Ectodermal cell (in vitro differentiated cells): ENCODE measurements at regions not wholly inside any gene's neighbourhood (a gene's known extent, or its start where the extent isn't known, plus 50 kb on each side); places are given as distances from the start of the nearest gene placed in this dataset.
"Not testable (repeated sequence)": the region's sequence is repeated elsewhere in the genome, so short reads cannot be mapped to it uniquely, and the experiment has no call there.

Experiments
- H3K27ac ChIP-seq: 2 replicates; pipeline ENCODE4 v1.7.0; 2013; ENCODE audit warnings: mild to moderate bottlenecking, low read depth, low read length; ENCODE audit not compliant: insufficient read depth, poor library complexity, severe bottlenecking
- H3K27me3 ChIP-seq: 2 replicates; pipeline ENCODE4 v1.7.0; 2013; ENCODE audit warnings: mild to moderate bottlenecking, low read length; ENCODE audit not compliant: insufficient read depth, control insufficient read depth, poor library complexity, severe bottlenecking
- H3K36me3 ChIP-seq: one replicate; pipeline ENCODE4 v1.7.0; 2013; ENCODE audit warnings: low read length; ENCODE audit not compliant: control insufficient read depth, insufficient read depth
- H3K4me1 ChIP-seq: one replicate; pipeline ENCODE4 v1.7.0; 2013; ENCODE audit warnings: low read length; ENCODE audit not compliant: control insufficient read depth, insufficient read depth
- H3K4me3 ChIP-seq: 2 replicates; pipeline ENCODE4 v1.7.0; 2013; ENCODE audit warnings: low read depth, low read length, control low read depth; ENCODE audit not compliant: insufficient read depth
- H3K9me3 ChIP-seq: 2 replicates; pipeline ENCODE4 v1.7.0; 2013; ENCODE audit warnings: mild to moderate bottlenecking, low read length, moderate library complexity; ENCODE audit not compliant: control insufficient read depth
- WGBS, 2 experiments: methylation state at CpG; one replicate each; pipeline ENCODE4 v1.1.7; 2013; ENCODE audit warnings: missing lambda C conversion rate in 2 of 2; 5-methylcytosine and 5-hydroxymethylcytosine counted together

DNA sequence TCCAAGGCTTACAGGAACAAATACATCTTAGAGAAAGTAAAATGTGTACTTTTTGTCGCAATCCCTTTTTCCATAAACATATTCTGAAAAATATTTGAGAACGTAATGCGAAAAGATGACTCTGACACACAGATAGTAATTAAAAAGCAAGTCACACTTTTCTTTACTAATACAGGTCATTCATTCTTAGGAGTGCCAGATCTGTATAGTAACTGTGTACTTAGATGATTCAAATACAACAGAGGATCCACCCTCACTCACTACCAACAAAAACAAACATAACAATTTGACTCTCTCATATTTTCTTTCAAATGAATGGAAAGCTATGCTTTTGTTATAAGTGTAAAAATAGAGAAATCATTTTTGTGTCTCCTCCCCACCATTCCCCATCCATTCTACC lies 795.4 kb downstream of the SLC6A15 start:
- H3K36me3 ChIP-seq, result no peaks in the 10 kb centered on the region
- H3K4me1 ChIP-seq, result no peaks in the 10 kb centered on the region
- 94 to 100% methylated on average over 2 to 3 of the region's 3 CpGs for WGBS, 2 experiments
- no peak overlapping the region for H3K4me3 ChIP-seq
- no peaks in the 10 kb centered on the region for H3K27me3 ChIP-seq
- H3K9me3 ChIP-seq, result no peaks in the 10 kb centered on the region
- no peak overlapping the region for H3K27ac ChIP-seq

DNA sequence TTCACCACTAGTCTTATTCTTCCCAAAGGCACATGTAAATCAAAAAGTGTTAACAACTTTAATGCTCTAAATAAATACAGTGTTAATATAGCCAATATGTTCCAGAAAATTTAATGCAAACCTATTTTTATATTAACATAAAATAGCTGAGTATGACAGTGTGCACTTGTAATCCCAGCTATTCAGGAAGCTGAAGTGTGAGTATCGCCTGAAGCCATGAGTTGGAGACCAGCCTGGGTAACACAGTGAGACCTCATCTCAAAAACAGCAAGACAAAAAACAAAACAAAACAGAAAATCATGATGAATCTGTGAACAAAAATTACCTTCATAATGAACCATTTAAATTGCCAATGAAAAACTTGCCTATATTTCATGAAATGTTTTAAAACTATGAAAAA lies 798.9 kb downstream of the SLC6A15 start:
- Histone ChIP-seq H3K9me3 (no peaks in the 10 kb centered on the region), H3K36me3 (no peaks in the 10 kb centered on the region), H3K27ac (no peak overlapping the region), H3K4me1 (no peaks in the 10 kb centered on the region), H3K27me3 (no peaks in the 10 kb centered on the region), H3K4me3 (no peak overlapping the region)
- WGBS, 2 experiments, result 89 to 90% methylated on average over 1 of the region's 1 CpG

DNA sequence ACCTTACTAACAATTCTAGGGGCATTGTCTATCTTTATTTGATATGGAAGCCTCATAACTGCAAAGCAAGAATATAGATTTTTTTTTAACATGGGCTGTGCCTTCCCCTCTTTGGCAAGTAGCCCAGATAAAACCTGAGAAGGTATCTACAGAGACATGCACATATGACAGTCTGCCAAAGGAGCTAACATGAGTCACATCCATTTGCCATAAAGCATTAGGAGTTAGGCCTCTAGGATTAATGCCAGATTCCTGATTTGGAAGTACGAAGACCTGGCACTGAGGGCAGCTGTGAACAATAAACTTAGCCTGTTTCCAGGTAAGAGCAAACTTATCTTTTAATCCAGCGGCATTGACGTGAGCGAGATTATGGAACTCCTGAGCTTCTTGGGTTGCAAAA lies 808.7 kb downstream of the SLC6A15 start:
- not testable (repeated sequence) for H3K27me3 ChIP-seq, H3K27ac ChIP-seq, H3K4me3 ChIP-seq, H3K9me3 ChIP-seq, H3K36me3 ChIP-seq, H3K4me1 ChIP-seq
- WGBS, 2 experiments, result 95 to 97% methylated on average over 4 of the region's 4 CpGs

DNA sequence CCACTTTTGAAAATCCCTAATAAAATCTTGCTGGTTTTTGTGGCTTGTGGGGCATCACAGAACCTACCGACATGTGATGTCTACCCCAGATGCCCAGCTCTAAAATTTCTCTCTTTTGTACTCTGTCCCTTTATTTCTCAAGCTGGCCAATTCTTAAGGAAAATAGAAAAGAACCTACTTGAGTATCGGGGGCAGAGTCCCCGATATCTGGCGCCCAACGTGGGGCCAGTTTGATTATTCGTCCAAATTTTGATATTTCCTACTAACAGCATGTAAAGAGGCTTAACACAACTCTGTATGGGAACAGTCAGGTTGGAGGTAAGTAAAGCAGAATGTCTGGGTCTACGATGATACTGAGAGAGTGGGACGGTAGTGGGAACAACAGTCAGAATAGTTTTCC lies 810.6 kb downstream of the SLC6A15 start:
- not testable (repeated sequence) for H3K9me3 ChIP-seq, H3K36me3 ChIP-seq, H3K4me1 ChIP-seq, H3K4me3 ChIP-seq, H3K27ac ChIP-seq, H3K27me3 ChIP-seq
- 95 to 96% methylated on average over 8 of the region's 8 CpGs for WGBS, 2 experiments

DNA sequence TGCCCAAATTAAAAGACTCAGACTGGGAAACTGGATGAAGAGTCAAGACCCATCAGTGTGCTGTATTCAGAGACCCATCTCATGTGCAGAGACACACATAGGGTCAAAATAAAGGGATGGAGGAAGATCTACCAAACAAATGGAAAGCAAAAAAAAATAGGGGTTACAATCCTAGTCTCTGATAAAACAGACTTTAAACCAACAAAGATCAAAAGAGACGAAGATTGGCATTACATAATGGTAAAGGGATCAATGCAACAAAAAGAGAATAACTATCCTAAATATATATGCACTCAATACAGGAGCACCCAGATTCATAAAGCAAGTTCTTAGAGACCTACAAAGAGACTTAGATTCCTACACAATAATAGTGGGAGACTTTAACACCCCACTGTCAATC lies 813.0 kb downstream of the SLC6A15 start:
- not testable (repeated sequence) for H3K4me3 ChIP-seq, H3K27ac ChIP-seq, H3K4me1 ChIP-seq, H3K36me3 ChIP-seq, H3K27me3 ChIP-seq, H3K9me3 ChIP-seq
- 100% methylated on average over 1 of the region's 1 CpG; no CpG with 5 or more reads in 1 of the 2 experiments for WGBS, 2 experiments

DNA sequence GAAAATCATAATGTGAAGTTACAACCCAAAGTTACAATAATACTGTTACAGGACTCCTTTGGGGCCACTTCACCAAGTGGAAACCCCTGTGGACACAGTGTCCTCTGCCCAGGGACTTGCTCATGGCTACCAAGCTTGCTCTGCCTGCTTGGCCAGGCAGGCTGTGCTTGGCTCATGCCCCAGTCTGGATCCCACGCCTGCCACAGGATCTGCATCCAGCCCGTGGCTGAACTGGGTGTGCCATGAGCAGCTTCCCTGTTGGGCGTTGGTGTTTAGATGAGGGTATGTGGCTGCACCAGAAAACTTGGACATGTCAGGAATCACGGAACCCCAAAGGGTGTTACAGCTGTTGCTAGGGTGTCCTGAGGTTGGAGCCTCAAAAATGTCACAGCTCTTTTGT lies 820.9 kb downstream of the SLC6A15 start:
- H3K36me3 ChIP-seq, result no peaks in the 10 kb centered on the region
- no peak overlapping the region for H3K4me3 ChIP-seq
- no peaks in the 10 kb centered on the region for H3K27me3 ChIP-seq
- no peaks in the 10 kb centered on the region for H3K4me1 ChIP-seq
- WGBS, 2 experiments, result 89 to 97% methylated on average over 4 of the region's 4 CpGs
- no peaks in the 10 kb centered on the region for H3K9me3 ChIP-seq
- no peak overlapping the region for H3K27ac ChIP-seq

DNA sequence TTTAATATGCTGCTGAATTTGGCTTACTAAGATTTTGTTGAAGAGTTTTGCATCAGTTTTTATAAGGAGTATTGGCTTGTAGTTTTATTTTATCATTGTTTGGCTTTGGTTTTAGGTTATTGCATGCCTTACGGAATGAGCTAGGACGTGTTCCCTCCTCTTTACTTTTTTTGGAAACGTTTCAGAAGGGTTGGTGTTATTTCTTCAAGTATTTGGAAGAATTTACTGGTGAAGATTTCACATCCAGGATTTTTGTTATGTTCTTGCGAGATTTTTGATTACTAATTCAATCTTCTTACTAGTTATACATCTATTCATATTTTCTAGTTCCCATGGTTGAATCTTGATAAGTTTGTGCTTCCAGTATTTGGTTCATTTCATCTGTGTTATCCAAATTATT lies 823.2 kb downstream of the SLC6A15 start:
- Histone ChIP-seq H3K27ac (no peak overlapping the region), H3K9me3 (no peaks in the 10 kb centered on the region), H3K27me3 (no peaks in the 10 kb centered on the region), H3K4me3 (no peak overlapping the region), H3K36me3 (no peaks in the 10 kb centered on the region), H3K4me1 (no peaks in the 10 kb centered on the region)
- WGBS, 2 experiments, result 78 to 79% methylated on average over 3 of the region's 4 CpGs

DNA sequence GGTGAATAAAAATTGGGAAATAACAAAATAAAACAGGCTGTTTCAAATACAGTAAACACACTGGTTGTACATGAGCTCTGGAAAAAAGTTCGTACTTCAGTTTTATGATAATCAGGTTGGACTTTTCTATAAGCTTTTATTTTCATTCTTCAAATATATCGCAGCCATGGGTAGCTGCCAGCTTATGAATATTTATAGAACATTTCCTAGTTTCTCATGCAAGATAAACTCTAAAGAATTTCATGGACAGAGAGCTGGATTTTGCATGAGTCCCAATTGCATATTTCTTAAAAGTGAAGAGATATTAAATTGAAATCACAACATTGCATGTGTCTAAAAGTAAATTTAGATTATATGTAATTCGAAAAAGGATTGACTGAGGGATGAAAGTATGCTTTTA lies 827.6 kb downstream of the SLC6A15 start:
- H3K36me3 ChIP-seq, result no peaks in the 10 kb centered on the region
- H3K9me3 ChIP-seq, result no peaks in the 10 kb centered on the region
- H3K27me3 ChIP-seq, result no peaks in the 10 kb centered on the region
- H3K4me1 ChIP-seq, result no peaks in the 10 kb centered on the region
- 90% methylated on average over 2 of the region's 3 CpGs; no CpG with 5 or more reads in 1 of the 2 experiments for WGBS, 2 experiments
- H3K27ac ChIP-seq, result no peak overlapping the region
- H3K4me3 ChIP-seq, result no peak overlapping the region

DNA sequence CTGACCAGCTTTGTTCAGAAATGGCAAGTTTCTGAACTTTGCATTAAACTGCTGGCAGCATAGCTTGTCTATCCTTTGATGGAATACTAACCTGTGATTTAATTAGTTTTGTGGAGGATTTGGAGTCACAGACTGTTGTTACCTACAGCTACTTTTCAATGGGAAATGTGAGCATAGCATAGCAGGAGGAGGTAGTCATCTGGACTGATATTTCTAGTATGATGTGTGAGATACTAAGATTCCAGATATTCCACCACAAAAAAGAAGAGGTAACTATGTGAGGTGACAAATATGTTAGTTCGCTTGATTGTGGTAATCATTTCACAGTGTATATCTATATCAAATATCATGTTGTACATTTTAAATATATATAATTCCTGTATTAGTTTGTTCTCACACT lies 833.0 kb downstream of the SLC6A15 start:
- Histone ChIP-seq H3K27me3 (no peaks in the 10 kb centered on the region), H3K4me3 (no peak overlapping the region), H3K27ac (no peak overlapping the region), H3K9me3 (no peaks in the 10 kb centered on the region), H3K36me3 (no peaks in the 10 kb centered on the region), H3K4me1 (no peaks in the 10 kb centered on the region)
- whole genome bisulfite sequencing, 2 experiments, result no CpG with 5 or more reads among the region's 1 CpG

DNA sequence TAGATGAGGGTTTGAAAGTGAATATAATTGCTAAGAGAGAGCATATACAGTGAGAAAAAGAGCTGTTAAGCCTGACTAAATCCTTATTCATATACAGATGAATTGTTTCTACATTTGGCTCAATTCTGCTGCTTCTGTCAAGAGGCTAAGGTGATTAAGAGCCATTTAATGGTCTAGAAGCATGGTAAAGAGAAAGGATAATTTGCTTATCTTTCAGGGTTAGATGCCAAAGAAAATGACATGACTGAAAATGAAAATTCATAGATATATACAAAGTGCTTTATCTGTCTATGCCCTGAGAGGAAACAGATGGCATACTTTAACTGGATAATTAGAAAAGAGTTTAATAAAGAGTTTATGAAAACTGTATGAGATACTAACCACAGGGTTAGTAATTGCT lies 834.9 kb downstream of the SLC6A15 start:
- H3K36me3 ChIP-seq, result no peaks in the 10 kb centered on the region
- no peaks in the 10 kb centered on the region for H3K4me1 ChIP-seq
- H3K9me3 ChIP-seq, result no peaks in the 10 kb centered on the region
- no peak overlapping the region for H3K27ac ChIP-seq
- no peaks in the 10 kb centered on the region for H3K27me3 ChIP-seq
- no peak overlapping the region for H3K4me3 ChIP-seq

DNA sequence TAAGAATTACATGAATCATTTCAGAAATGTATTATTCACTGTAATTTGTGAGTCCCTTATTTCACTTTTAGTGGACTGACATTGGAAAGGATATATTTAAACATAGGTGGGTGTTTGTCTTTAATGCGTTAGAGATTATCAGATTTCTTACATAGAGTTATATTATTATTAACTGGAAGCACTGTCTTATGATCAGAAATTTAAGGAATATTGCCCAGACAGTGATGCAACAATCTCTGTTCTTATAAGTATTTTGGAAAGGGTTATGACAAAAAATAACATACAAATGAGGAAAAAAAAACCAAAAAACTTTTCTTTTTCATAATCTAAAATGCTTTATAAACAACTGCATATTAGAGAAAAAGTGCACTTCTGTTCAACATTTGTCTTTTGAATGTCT lies 836.6 kb downstream of the SLC6A15 start:
- Histone ChIP-seq H3K27ac (no peak overlapping the region), H3K27me3 (no peaks in the 10 kb centered on the region), H3K9me3 (no peaks in the 10 kb centered on the region), H3K4me3 (no peak overlapping the region), H3K36me3 (no peaks in the 10 kb centered on the region), H3K4me1 (no peaks in the 10 kb centered on the region)
- no CpG with 5 or more reads among the region's 1 CpG for WGBS, 2 experiments
